Gastroesophageal sphincter (tissue), 3 donors: ENCODE measurements at regions not wholly inside any gene's neighbourhood (a gene's known extent, or its start where the extent isn't known, plus 50 kb on each side); places are given as distances from the start of the nearest gene placed in this dataset.

Source experiments
- CTCF ChIP-seq, 4 experiments: fragments of 200-600 bp in 2 of 4; fragments of 450-650 bp in 2 of 4; sonication (generic) in 1 of 4; IDR thresholded peaks; one replicate each; pipeline ENCODE4 v1.5.1; 2017 to 2019; ENCODE audit warnings: antibody characterized with exemption in 4 of 4, mild to moderate bottlenecking in 2 of 4, moderate library complexity in 2 of 4
- EP300 ChIP-seq: sonication (generic); formaldehyde crosslinking; IDR thresholded peaks from one replicate; pipeline ENCODE4 v1.6.1; 2017; ENCODE audit warnings: antibody characterized with exemption, mild to moderate bottlenecking
- POLR2AphosphoS5 ChIP-seq: sonication (generic); formaldehyde crosslinking; IDR thresholded peaks from one replicate; pipeline ENCODE4 v1.6.1; 2017; ENCODE audit warnings: antibody characterized with exemption

- TF ChIP-seq CTCF (IDR thresholded peaks at IDR 0.05), result no peak
- no peak for TF ChIP-seq EP300
- no peak for TF ChIP-seq POLR2AphosphoS5
Measured at GRCh38 chr11:119991669-119992068, 146.2 kb downstream of the TRIM29 start.
